GM19468 (cell line): ENCODE measurements at regions not wholly inside any gene's neighbourhood (a gene's known extent, or its start where the extent isn't known, plus 50 kb on each side); places are given as distances from the start of the nearest gene placed in this dataset.

Source experiments
- ATAC-seq: cut with Tn5 transposase; IDR thresholded peaks from one replicate; pipeline ENCODE4 v1.9.1; 2021; ENCODE audit warnings: mild to moderate bottlenecking, moderate library complexity, moderate number of reproducible peaks; ENCODE audit not compliant: unreplicated experiment; ENCODE audit errors: extremely low read depth

- no peak for ATAC-seq
Observed at GRCh38 chr3:102258666-102259227, 176.1 kb upstream of the ZPLD1 start.

GRCh38 chr3:102259663-102260062 lies 175.2 kb upstream of the ZPLD1 start:
- ATAC-seq, result no peak

GRCh38 chr3:102265720-102266119 lies 169.1 kb upstream of the ZPLD1 start:
- ATAC-seq, result no peak

- no peak for ATAC-seq
Observed at GRCh38 chr3:102269406-102269805, 165.4 kb upstream of the ZPLD1 start.

- ATAC-seq, result no peak
Observed at GRCh38 chr3:102290241-102290640, 144.6 kb upstream of the ZPLD1 start.

GRCh38 chr3:102295756-102296155 lies 139.1 kb upstream of the ZPLD1 start:
- no peak for ATAC-seq

- no peak for ATAC-seq
Observed at GRCh38 chr3:102297072-102297658, 137.7 kb upstream of the ZPLD1 start.

GRCh38 chr3:102299125-102299877 lies 135.5 kb upstream of the ZPLD1 start:
- no peak for ATAC-seq

GRCh38 chr3:102301155-102301880 lies 133.5 kb upstream of the ZPLD1 start:
- no peak for ATAC-seq

GRCh38 chr3:102302020-102302419 lies 132.8 kb upstream of the ZPLD1 start:
- no peak for ATAC-seq

- ATAC-seq, result no peak
Observed at GRCh38 chr3:102304550-102304949, 130.3 kb upstream of the ZPLD1 start.

- ATAC-seq, result no peak
Observed at GRCh38 chr3:102307442-102307841, 127.4 kb upstream of the ZPLD1 start.

- ATAC-seq, result no peak
Observed at GRCh38 chr3:102329066-102329465, 105.7 kb upstream of the ZPLD1 start.

GRCh38 chr3:102329561-102329960 lies 105.3 kb upstream of the ZPLD1 start:
- ATAC-seq, result no peak

- no peak for ATAC-seq
Observed at GRCh38 chr3:102332205-102332604, 102.6 kb upstream of the ZPLD1 start.

GRCh38 chr3:102332934-102333333 lies 101.9 kb upstream of the ZPLD1 start:
- no peak for ATAC-seq

GRCh38 chr3:102336130-102336529 lies 98.7 kb upstream of the ZPLD1 start:
- ATAC-seq, result no peak

GRCh38 chr3:102339671-102340070 lies 95.1 kb upstream of the ZPLD1 start:
- ATAC-seq, result no peak

- no peak for ATAC-seq
Observed at GRCh38 chr3:102346897-102347296, 87.9 kb upstream of the ZPLD1 start.

GRCh38 chr3:102348904-102349303 lies 85.9 kb upstream of the ZPLD1 start:
- ATAC-seq, result no peak

GRCh38 chr3:102353148-102353547 lies 81.7 kb upstream of the ZPLD1 start:
- ATAC-seq, result no peak
